ENCODE measurements at regions not wholly inside any gene's neighbourhood (a gene's known extent, or its start where the extent isn't known, plus 50 kb on each side); places are given as distances from the start of the nearest gene placed in this dataset.

GRCh38 chr2:59933948-59934347 lies 619.5 kb downstream of the BCL11A start:
- TF ChIP-seq POLR2A (IDR thresholded peaks at IDR 0.05; ENCODE audit: low read length) (no peak), GATA1 (IDR thresholded peaks at IDR 0.05; ENCODE audit: low read depth, low read length) (no peak)
